ENCODE measurements at regions not wholly inside any gene's neighbourhood (a gene's known extent, or its start where the extent isn't known, plus 50 kb on each side); places are given as distances from the start of the nearest gene placed in this dataset.

- TF ChIP-seq ZNF764 (CRISPR knock-in tag; IDR thresholded peaks at IDR 0.05; ENCODE audit: low read depth) (no peak), ZNF232 (CRISPR knock-in tag; IDR thresholded peaks at IDR 0.05) (no peak), GATA2 (CRISPR knock-in tag; IDR thresholded peaks at IDR 0.05) (no peak), FOSL1 (tag; conservative IDR thresholded peaks at IDR 0.05) (no peak), PHF8 (IDR thresholded peaks at IDR 0.05; ENCODE audit: borderline replicate concordance, low read length) (no peak)
Observed at GRCh38 chr13:40488869-40489391, 177.5 kb downstream of the FOXO1 start (continued).

- in situ Hi-C loops (cut with MboI), result no loop called here
- H3K9me3 ChIP-seq (replicated peaks; ENCODE audit: control insufficient read depth, insufficient read depth, low read depth, low read length), result no peaks in the 10 kb centered on the region
- no peak overlapping the region for H3K9ac ChIP-seq (ENCODE audit: insufficient read depth in 1 of 2, low read depth in 2 of 2, low read length in 2 of 2)
- no peak for FAIRE-seq
- CTCF ChIA-PET (ENCODE audit: low intra/inter-chr PET ratio), result no interaction called here
- H3K4me2 ChIP-seq (ENCODE audit: insufficient read depth, low read length), result no peak overlapping the region
- no peaks in the 10 kb centered on the region for H3K9me1 ChIP-seq (ENCODE audit: control insufficient read depth, insufficient read depth, low read length)
- no TSS peak for BruUV-seq (replicated peaks)
- no peaks in the 10 kb centered on the region for H4K20me1 ChIP-seq (replicated peaks; ENCODE audit: control insufficient read depth, insufficient read depth, low read length)
- no peaks in the 10 kb centered on the region for H3K79me2 ChIP-seq (ENCODE audit: control insufficient read depth, insufficient read depth, low read length)
- POLR2A ChIA-PET, result no interaction called here
- intact Hi-C loops (cut with micrococcal nuclease), result no loop called here
- 0% methylated on average over 7 of the region's 7 CpGs for WGBS (ENCODE audit: insufficient coverage, low coverage, missing lambda C conversion rate)
- ATAC-seq, result no peak
- 0 out of 2 replicates have a peak, but pooled peaks have one; percentile 5 for TF ChIP-seq NFIC (IDR thresholded peaks at IDR 0.05)
- no peak for TF ChIP-seq FOSL1 (tag; conservative IDR thresholded peaks at IDR 0.05)
- peaks cover 0 to 26% of the 10 kb centered on the region in 2 experiments; a peak in 4 of 5 replicates for H3K27me3 ChIP-seq (ENCODE audit: control insufficient read depth in 2 of 2, insufficient read depth in 2 of 2, low read length in 2 of 2)
- no peak overlapping the region for H3K4me3 ChIP-seq
- DNase-seq (ENCODE audit: extremely low read depth in 1 of 4, low spot score in 3 of 4), result no peak
- no peak overlapping the region for H2AFZ ChIP-seq (ENCODE audit: low read depth, low read length)
- no peak overlapping the region for H3K27ac ChIP-seq (ENCODE audit: extremely low read depth, low read depth, low read length)
- no peaks in the 10 kb centered on the region for H3K4me1 ChIP-seq (replicated peaks in 1 of 2; ENCODE audit: control insufficient read depth in 2 of 2, insufficient read depth in 2 of 2, low read length in 2 of 2)
- H3K36me3 ChIP-seq (ENCODE audit: control insufficient read depth, insufficient read depth, low read length), result no peaks in the 10 kb centered on the region
Observed at GRCh38 chr13:40490086-40490758, 176.2 kb downstream of the FOXO1 start.
